AG09319 (cell line): ENCODE measurements at regions not wholly inside any gene's neighbourhood (a gene's known extent, or its start where the extent isn't known, plus 50 kb on each side); places are given as distances from the start of the nearest gene placed in this dataset.

ENCODE experiments used
- DNase-seq: peaks from one replicate; pipeline ENCODE4 v3.0.0-alpha.2; 2010; ENCODE audit warnings: low read depth; ENCODE audit errors: extremely low read depth
- TF ChIP-seq, protein P1 (sequence below): IDR thresholded peaks from 2 replicates; pipeline ENCODE4 v1.5.1; 2011; ENCODE audit warnings: low read depth, mild to moderate bottlenecking, inconsistent platforms, low read length, moderate library complexity

DNA sequence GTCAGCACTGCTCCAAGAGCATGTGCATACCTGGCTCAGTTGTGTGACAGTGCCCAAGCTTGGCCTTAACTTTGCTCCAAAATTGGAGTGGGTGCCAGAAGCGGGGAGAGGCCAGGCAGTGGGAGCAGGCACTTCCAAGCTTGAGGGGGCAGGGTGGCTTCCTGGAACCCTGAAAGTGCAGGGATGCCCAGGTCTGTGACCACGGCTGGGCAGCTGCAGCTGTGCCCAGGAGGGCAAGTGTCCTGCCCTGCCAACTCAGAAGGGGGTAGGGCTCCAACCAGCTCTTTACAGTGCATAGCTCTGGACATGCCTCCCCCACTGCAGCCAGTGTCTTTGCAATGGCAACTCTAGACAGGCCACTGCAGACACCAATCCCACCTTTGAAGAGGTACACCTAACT lies 478.6 kb downstream of the OTOL1 start:
- DNase-seq, result no peak
- TF ChIP-seq, protein P1, sequence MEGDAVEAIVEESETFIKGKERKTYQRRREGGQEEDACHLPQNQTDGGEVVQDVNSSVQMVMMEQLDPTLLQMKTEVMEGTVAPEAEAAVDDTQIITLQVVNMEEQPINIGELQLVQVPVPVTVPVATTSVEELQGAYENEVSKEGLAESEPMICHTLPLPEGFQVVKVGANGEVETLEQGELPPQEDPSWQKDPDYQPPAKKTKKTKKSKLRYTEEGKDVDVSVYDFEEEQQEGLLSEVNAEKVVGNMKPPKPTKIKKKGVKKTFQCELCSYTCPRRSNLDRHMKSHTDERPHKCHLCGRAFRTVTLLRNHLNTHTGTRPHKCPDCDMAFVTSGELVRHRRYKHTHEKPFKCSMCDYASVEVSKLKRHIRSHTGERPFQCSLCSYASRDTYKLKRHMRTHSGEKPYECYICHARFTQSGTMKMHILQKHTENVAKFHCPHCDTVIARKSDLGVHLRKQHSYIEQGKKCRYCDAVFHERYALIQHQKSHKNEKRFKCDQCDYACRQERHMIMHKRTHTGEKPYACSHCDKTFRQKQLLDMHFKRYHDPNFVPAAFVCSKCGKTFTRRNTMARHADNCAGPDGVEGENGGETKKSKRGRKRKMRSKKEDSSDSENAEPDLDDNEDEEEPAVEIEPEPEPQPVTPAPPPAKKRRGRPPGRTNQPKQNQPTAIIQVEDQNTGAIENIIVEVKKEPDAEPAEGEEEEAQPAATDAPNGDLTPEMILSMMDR, result no peak

DNA sequence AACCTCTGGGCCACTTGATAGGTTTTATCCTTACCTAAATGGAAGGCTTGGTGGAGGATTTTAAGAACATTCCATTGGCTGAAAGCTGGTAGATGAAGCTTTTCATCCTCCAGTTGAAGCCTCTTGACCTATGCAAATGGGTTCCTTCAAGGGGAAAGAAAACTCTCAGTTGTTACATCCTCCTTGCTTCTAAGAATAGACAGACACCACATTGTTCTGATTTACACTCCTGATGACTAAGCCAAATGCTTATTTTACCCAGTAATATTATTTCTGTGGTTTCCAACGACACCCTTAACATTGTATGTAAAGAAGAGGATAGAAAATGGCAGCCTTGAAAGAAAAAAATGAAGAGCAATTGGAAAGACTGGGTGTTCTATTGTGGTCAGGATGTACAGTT lies 480.5 kb downstream of the OTOL1 start:
- TF ChIP-seq, protein P1, result no peak
- DNase-seq, result peak; percentile 14

DNA sequence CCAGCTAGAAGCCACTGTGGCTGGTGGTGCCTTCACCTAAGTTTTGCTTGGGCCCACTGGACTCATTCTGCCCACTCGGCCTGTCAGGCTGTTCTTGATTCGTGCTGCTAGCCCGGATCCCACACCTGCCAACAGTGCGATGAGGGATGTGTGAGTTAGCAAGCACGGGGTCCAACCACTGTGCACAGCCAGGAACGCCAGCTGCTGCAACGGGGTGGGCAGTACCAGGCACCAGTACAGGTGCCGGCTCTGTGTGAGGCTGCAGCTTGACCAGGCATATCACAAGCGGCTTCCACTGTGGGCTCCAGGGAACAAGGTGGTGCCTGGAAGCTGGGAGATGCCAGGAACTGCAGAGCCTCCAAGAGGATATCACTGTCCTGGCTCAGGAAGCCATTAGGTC lies 481.2 kb downstream of the OTOL1 start:
- TF ChIP-seq, protein P1, result no peak
- no peak for DNase-seq

DNA sequence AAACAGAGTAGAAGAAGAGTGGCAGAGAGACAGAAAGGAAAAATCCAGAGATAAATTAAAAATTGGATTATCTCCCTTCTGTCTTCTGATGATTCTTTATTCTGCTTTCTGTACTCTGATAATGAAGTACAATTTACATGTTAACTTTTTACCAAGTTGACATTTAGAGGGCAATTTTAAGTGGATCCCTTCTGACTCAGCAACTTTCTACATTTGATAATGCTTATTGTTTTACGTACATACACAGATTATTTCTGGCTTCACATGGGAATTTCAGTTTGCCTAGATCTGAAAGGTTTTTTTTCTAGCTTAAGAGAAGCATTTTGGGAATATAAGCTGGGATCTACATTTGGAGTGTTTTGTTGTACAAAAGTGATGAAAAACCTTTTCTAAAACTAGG lies 491.3 kb downstream of the OTOL1 start:
- TF ChIP-seq, protein P1, result no peak
- DNase-seq, result no peak

DNA sequence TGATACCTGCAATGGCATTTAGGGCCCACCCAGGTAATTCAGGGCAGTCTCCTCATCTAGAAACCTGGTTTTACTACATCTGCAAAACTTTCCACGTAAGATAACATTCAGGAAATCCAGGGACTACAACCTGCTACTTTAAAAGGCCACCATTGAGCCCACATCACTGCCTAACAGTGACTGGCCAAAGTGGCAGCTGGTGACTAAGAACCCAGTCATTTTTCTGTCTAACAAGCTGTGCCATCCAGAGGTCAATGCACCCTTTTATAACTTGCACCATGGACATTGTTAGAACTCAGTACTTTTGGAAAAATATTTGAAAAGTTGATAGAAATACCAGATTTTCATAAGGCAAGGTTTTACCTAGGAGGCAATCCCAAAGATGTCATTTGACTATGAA lies 492.4 kb downstream of the OTOL1 start:
- no peak for DNase-seq
- TF ChIP-seq, protein P1, result no peak

DNA sequence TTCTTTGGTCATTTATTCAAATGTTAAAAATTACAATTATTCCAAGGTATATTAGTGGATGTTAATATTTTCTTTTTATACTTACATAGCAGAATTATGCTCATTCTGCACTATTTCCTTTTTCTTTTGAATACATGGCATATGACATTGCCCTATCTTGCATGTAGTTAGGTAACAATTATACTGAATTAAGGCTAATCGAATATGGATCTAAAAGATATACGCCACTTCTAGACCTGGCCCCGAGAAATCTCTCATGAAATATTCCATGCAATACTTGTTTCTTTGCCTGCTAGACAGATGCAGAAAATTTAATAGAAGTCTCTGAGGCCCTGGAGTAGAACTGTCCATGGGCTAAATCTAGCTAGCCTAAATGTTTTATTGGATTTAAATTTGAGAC lies 493.4 kb downstream of the OTOL1 start:
- TF ChIP-seq, protein P1, result no peak
- no peak for DNase-seq

DNA sequence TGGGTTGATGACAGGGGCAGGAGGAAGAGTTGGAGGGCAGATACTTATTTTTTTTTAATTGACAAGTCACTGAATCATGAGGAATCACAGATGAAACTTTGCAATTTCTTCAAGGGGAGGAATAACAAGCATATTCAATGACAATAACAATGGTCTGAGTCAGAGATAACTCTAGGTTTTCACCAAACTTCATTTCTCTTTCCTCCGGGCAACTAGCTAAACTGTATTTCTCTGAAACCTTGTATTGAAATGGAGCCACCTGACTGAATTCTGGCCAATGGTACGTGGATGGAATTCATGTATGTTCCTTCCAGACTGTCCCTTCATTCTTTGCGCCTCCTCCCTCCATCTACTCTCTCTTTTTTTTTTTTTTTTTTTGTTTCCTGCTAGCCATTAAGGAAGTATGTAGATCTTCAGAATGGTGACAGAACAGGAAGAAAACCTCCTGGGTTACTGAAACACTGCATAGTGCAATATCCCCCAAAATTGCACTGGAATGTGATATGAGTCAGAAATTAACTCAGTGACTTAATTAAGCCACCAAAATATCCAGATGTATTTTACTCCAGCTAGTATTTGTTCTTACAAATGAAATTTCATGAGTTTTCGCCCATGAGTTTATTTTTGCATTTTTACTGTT lies 495.4 kb downstream of the OTOL1 start:
- DNase-seq, result no peak
- TF ChIP-seq, protein P1, result no peak
